Activated CD4-positive, alpha-beta T cell treated with anti-CD3 and anti-CD28 coated beads, Interleukin-2, amount 50 U/mL, for 1 hour (primary cell): ENCODE measurements at regions not wholly inside any gene's neighbourhood (a gene's known extent, or its start where the extent isn't known, plus 50 kb on each side); places are given as distances from the start of the nearest gene placed in this dataset.

Experiments used
- DNase-seq: peaks from one replicate; pipeline ENCODE4 v3.0.0-alpha.2; 2020

- no peak for DNase-seq
Observed at GRCh38 chr6:159118924-159119323, 50.3 kb upstream of the FNDC1 start.

- no peak for DNase-seq
Observed at GRCh38 chr6:159117563-159117962, 51.6 kb upstream of the FNDC1 start.

- no peak for DNase-seq
Observed at GRCh38 chr6:159117046-159117445, 52.2 kb upstream of the FNDC1 start.

GRCh38 chr6:159116343-159116742 is 52.9 kb upstream of the FNDC1 start:
- no peak for DNase-seq

- DNase-seq, result no peak
Observed at GRCh38 chr6:159114569-159114968, 54.6 kb upstream of the FNDC1 start.

- no peak for DNase-seq
Observed at GRCh38 chr6:159113223-159113622, 56.0 kb upstream of the FNDC1 start.

- DNase-seq, result no peak
Observed at GRCh38 chr6:159112714-159113113, 56.5 kb upstream of the FNDC1 start.

GRCh38 chr6:159110748-159111147 is 58.5 kb upstream of the FNDC1 start:
- DNase-seq, result no peak

- no peak for DNase-seq
Observed at GRCh38 chr6:159110013-159110412, 59.2 kb upstream of the FNDC1 start.

- no peak for DNase-seq
Observed at GRCh38 chr6:159109391-159109790, 59.8 kb upstream of the FNDC1 start.

- DNase-seq, result no peak
Observed at GRCh38 chr6:159108426-159108985, 60.7 kb upstream of the FNDC1 start.

GRCh38 chr6:159107451-159108260 is 61.5 kb upstream of the FNDC1 start:
- peak; percentile 61 for DNase-seq

GRCh38 chr6:159106627-159107241 is 61.9 kb upstream of the TAGAP start:
- peak; percentile 85 for DNase-seq

- DNase-seq, result no peak
Observed at GRCh38 chr6:159105716-159106115, 60.9 kb upstream of the TAGAP start.

GRCh38 chr6:159104931-159105330 is 60.1 kb upstream of the TAGAP start:
- no peak for DNase-seq

GRCh38 chr6:159104163-159104925 is 59.6 kb upstream of the TAGAP start:
- DNase-seq, result peak; percentile 80

GRCh38 chr6:159103396-159104162 is 58.8 kb upstream of the TAGAP start:
- no peak for DNase-seq

GRCh38 chr6:159102373-159103160 is 57.8 kb upstream of the TAGAP start:
- no peak for DNase-seq

GRCh38 chr6:159101656-159102055 is 56.9 kb upstream of the TAGAP start:
- no peak for DNase-seq

GRCh38 chr6:159100395-159101182 is 55.8 kb upstream of the TAGAP start:
- DNase-seq, result no peak

- no peak for DNase-seq
Observed at GRCh38 chr6:159099961-159100360, 55.2 kb upstream of the TAGAP start.
